ENCODE measurements at regions not wholly inside any gene's neighbourhood (a gene's known extent, or its start where the extent isn't known, plus 50 kb on each side); places are given as distances from the start of the nearest gene placed in this dataset.
"Not testable (repeated sequence)": the region's sequence is repeated elsewhere in the genome, so short reads cannot be mapped to it uniquely, and the experiment has no call there.

DNA sequence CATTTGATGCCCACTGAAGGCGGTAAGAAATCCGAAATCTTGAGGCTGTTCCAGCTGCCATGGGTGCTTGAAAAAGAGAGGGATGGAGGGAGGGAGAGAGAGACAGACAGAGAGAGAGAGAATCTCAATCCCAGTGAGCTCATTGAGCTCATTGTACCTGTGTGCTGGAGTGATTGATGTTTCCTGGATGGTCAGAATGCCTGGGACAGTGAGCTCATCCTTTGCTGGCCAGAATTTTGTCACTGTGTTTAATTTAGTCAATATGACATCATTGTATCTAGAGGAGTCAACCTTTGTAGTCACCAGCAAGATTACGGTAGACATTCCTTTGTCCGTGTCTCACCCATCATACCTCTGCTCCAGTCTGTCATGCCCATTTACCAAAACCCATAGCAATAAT lies 625.4 kb upstream of the POM121L12 start:
- H3K4me3 ChIP-seq (ENCODE audit: low read depth, low read length) = no peak overlapping the region

DNA sequence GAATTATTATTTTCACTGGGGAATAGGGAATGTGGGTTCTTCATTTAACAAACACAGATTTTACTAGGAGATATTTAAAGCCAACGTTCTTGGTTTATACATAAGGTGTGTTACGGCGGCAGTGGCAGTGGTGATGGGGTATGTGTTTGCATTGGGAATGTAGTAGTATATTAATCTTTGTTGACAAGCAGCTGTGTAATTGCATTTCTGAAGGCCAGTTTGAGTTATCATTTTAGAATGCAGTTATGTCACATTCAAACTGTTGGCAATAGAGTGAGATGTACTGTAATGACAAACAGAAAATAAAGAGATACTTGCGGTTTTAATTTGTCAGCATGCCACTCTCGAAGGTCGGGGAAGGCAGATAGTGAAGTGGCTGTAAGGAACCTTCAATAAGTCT lies 628.6 kb upstream of the POM121L12 start:
- no peak overlapping the region for H3K4me3 ChIP-seq (ENCODE audit: low read depth, low read length)

DNA sequence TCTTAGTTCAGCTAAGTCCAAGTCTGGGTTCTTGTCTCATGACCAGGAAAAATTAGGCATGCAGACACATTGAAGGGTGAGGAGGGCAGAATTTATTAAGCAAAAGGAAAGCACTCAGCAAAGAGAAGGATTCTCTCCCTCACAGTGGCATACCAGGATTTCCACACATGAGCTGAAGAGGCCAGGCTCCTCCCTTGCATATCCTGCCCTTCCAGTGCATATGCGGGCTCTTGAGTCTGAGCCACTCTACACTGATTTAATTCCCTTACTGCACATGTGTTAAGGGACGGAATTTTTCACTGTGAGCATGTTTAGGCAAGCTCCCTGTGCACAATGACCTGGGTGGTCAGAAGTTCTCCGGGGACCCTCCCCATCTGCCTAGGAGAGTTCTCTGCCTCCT lies 652.7 kb upstream of the POM121L12 start:
- H3K4me3 ChIP-seq (ENCODE audit: low read depth, low read length) = no peak overlapping the region

DNA sequence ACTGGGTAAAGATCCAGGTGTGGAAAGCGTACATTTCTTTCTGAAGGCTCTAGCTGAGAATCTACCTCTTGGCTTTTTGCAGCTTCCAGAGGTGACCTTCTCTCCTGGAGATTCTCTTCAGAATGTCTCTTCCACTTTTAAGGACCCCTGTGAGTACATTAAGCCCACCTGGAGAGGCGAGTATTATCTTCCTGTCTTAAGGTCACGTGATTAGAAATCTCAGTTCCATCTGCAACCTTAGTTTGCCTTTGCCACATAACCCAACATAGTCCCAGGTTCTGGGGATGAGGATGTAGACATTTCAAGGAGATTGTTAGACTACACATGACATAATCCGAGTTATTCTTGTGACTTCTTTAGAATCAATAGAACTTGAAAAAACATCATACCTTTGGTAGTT lies 665.5 kb upstream of the POM121L12 start:
- H3K4me3 ChIP-seq (ENCODE audit: low read depth, low read length) = no peak overlapping the region

DNA sequence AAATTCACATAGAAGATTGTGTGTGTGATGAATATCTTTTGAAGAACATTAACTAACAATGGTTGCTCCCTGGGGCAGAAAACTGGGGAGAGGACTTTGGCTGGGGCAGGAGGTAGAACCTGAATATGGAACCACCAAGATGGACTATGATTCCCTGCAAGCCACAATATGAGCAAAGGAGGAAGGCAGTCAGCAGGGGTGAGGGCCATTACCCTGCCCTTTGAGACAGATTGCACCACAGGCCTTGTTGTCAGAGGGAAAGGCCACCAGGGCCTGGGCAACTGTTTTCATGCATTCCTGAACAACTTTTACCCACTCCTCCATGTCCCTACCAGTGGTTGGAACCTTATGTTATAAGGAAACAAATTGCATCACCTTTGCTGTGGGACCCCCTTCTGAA lies 670.1 kb upstream of the POM121L12 start:
- no peak overlapping the region for H3K4me3 ChIP-seq (ENCODE audit: low read depth, low read length)

DNA sequence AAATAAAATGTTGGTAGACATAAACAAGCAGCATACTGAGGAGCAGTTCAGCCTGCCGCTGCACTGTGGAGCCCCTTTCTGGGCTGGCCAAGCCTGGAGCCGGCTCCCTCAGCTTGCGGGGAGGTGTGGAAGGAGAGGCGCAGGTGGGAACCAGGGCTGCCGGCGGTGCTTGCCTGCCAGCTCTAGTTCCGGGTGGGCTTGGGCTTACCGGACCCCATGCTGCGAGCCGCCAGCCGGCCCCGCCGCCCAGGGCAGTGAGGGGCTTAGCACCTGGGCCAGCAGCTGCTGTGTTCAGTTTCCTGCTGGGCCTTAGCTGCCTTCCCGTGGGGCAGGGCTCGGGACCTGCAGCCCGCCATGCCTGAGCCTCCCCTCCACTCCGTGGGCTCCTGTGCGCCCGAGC lies 672.9 kb upstream of the POM121L12 start:
- H3K4me3 ChIP-seq (ENCODE audit: low read depth, low read length) = no peak overlapping the region

DNA sequence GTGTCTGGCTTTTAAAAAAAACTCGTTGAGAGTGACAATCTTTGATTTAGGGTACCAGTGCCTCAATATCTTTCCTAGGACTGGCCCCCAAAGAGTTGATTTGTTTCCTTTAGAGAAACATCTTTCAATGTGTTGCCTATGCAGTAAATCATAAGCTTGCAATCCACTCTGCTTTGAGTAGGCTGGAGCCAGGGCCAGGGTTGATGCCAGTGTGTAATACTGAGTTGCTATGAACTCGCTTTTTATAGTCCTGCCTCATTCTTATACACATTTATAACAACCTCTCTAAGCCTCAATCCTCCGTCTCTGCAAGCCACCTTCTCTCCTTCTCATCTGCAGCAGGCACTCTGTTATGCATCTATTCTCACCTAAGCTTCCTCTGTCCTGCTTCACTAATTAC lies 674.9 kb upstream of the POM121L12 start:
- H3K4me3 ChIP-seq (ENCODE audit: low read depth, low read length) = no peak overlapping the region

DNA sequence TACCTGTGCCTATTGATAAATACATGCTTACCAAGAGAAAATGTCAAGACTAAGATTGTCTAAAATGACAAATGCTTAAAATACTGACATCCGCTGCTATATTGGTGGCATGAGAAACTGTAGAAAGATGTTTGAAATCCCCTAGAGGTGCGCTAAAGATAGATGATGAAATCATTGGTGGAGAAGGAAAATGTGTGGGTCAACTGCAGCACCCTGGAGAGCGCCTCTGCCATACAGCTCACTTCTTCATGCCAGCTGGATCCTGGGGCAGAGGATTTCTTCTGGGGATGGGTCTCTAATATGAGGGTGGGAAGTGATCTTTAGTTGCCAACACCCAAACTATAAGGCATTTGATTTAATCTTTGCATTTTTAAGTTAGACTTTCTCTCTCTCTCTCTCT lies 680.4 kb upstream of the POM121L12 start:
- H3K4me3 ChIP-seq (ENCODE audit: low read depth, low read length) = no peak overlapping the region

DNA sequence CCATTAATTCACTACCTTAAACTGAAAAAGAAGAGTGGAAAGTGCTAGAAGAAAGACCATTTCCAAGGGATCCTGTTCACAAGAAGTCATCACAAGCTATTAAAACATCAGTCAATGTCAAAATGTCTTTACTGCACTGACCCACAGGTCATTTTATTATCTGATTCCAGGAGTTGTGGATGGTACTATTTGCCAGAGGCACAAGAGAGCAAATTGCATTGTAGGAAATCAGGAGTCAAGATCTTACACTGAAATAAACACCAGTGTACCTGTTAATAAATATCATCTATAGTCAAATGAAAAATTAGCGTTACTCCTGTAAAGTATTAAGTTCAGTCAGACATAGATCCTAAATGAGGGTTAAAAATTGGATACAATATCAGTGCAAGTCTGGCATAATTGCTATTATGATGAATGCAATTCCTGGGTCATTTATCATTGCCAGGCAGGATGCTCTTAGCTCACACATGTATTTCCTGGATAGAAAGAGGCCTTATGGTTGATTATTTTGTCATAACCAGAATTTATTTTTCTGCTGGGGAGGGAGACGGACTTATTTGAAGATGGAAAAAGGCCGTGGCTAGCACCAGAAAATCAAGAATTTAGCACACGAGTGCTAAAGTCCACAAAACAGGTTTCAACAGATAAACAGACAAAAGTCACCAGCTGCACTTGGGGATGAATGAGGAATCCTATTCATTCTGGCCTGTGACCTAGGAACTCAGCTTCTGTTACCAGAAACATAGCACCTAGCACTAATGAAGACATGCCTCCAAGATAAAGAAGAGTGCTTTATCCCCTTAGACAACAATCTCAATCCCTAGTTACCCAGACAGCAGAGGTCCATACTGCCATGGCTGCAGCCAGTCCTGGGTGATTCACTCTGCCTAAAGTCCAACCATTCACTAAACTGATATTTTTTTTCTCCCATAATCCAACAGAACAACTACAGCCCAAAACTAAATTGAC lies 683.1 kb upstream of the POM121L12 start:
- H3K4me3 ChIP-seq (ENCODE audit: low read depth, low read length) = no peak overlapping the region

DNA sequence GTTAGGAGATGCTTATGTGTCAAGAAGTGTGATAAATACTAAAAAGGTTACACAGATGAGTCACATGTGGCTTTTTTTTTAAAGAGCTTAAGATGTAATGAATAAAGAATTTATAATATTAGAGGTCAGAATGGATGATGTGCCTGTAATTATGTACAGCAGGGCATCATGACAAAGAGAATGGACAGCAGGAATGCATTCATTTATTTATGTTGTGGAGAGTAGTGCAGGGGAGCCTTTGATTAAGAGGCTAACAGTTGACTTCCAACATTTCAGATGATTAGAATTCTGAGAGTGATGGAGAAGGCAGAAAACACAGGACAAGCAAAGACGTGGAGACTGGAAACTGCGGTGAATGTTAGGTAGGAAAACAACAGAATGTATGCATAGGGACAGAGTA lies 691.4 kb upstream of the POM121L12 start:
- H3K4me3 ChIP-seq (ENCODE audit: low read depth, low read length) = no peak overlapping the region

DNA sequence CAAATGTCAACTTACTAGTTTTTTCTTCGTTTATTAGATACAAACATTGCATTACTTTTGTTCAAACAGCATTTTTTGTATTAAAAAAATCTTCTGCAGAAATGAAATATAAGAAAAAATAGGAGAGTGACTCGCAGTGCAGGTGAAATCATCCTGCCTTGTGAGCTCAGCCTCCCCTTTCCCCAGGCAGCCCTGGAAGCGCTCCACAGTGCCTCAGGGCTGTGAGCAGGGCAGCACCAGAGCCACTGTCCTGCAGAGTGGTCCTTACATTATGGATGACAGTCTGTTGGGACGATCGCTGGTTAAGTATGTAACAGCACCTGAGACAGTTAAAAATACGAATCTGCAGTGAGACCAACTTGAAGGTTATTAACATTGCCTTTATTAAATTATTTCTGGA lies 695.4 kb upstream of the POM121L12 start:
- H3K4me3 ChIP-seq (ENCODE audit: low read depth, low read length) = no peak overlapping the region

DNA sequence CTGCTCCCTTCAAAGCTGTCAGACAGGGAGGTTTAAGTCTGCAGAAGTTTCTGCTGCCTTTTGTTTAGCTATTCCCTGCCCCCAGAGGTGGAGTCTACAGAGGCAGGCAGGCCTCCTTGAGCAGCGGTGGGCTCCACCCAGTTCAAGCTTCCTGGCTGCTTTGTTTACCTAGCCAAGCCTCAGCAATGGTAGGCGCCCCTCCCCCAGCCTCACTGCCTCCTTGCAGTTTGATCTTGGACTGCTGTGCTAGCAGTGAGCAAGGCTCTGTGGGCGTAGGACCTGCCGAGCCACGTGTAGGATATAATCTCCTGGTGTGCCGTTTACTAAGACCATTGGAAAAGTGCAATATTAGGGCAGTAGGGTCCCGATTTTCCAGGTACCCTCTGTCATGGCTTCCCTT lies 707.1 kb upstream of the POM121L12 start:
- not testable (repeated sequence) for H3K4me3 ChIP-seq (ENCODE audit: low read depth, low read length)

DNA sequence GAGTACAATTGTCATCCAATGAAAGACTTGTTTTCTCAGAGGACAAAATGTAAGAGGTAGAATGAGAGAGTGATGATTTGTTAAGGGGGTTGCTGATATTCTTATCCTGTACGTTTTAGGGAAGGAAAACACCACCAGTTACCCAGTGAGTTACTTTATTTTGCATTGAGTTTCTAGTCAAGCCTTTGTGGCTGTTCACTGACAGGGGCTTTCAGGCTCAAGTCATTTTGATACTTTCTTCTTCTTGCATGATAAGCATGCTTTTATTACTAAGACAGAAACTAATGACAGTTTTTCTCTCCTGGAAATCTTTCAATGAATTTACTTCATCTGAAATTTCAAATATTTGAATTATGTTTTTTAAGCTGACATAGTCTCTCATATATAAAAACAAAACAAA lies 710.2 kb upstream of the POM121L12 start:
- H3K4me3 ChIP-seq (ENCODE audit: low read depth, low read length) = no peak overlapping the region

DNA sequence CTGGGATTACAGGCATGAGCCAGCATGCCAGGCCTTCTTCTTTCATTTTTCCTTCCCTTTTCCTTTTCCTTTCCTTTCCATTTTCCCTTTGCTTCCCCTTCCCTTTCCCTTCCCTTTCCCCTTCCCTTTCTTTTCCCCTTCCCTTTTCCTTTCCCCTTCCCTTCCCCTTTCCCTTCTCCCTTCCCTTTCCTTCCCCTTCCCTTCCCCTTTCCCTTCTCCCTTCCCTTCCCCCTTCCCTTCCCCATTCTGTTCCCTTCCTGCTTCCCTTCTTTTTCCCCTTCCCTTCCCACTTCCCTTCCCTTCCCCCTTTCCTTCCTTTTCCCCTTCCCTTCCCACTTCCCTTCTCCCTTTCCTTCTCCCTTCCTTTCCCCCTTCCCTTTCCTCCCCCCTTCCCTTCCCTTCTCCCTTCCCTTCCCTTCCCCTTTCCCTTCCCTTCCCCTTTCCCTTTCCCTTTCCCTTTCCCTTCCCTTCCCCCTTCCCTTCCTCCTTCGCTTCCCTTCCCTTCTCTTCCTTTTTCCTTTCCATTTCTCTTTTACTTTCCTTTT lies 712.2 kb upstream of the POM121L12 start:
- no peak overlapping the region for H3K4me3 ChIP-seq (ENCODE audit: low read depth, low read length)

DNA sequence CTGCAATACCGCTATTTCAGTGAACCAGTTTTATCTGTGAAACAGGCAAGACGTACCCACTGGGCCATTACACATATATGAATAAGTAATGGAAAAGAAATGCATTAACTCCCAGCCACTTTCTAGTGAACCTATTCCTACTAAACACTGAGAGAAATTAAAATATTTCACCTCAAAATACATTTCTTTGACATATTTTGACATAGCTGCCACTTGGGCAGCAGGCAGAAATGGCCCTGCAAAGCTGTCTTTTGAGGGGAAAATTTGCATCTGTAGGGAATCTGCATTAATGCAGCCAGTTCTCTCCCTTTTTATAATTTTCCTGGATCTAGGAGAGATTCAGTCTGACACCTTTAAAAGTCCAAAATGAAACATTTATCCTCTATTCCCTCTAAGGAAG lies 714.8 kb upstream of the POM121L12 start:
- H3K4me3 ChIP-seq (ENCODE audit: low read depth, low read length) = no peak overlapping the region

DNA sequence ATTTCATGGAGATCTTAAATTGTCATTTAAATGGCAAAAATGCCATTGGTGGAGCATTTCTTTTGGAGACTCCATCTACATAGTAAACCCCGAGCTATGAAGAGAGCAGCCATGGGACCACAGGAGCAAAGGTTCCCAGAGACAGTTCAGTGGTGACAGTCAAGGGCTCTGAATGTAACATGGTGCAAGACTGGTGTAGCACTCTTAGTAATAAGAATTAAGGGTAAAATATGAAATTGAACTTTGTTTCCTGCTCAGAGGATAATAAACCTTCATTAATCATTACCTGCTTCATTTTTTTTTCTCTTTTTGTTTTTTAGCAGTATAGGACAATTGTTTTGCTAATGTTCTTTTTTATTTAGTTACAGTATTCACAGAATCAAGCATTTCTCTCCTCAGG lies 717.5 kb upstream of the POM121L12 start:
- H3K4me3 ChIP-seq (ENCODE audit: low read depth, low read length) = no peak overlapping the region

DNA sequence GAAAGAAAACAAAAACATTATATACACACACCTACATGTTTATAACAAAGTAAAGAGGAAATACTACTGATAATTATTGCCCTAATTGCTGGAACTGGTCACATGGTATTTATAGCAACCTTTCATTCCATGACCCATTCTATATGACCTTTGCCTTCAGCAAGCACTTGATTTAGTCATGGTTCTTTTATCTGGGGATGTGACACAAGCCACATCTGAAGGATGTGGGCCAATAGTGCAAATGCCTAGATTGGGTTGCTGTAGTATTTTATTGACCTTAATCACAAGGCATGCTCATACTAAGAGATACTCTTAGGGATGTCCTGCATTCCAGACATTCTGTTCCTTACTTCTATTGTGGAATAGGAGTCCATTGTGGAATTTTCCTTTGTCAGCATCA lies 723.5 kb upstream of the POM121L12 start:
- no peak overlapping the region for H3K4me3 ChIP-seq (ENCODE audit: low read depth, low read length)

DNA sequence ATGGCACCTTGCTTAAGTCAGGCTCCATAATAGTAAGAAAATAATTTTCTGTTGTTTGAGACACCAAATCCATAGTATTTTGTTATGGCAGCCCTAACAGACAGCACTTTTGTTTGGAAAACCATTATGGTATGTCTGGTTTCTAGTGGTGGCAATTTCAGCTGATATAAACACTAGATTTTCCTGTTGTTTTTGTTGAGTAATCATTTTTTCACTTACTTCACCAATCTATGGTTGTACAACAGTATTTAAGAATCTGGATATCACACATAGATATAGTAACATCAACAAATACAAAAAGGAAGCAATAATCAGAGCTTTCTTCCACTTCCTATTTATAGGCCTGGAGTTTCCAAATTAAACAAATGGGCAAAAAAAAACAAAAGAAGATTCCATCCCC lies 725.8 kb upstream of the POM121L12 start:
- no peak overlapping the region for H3K4me3 ChIP-seq (ENCODE audit: low read depth, low read length)

DNA sequence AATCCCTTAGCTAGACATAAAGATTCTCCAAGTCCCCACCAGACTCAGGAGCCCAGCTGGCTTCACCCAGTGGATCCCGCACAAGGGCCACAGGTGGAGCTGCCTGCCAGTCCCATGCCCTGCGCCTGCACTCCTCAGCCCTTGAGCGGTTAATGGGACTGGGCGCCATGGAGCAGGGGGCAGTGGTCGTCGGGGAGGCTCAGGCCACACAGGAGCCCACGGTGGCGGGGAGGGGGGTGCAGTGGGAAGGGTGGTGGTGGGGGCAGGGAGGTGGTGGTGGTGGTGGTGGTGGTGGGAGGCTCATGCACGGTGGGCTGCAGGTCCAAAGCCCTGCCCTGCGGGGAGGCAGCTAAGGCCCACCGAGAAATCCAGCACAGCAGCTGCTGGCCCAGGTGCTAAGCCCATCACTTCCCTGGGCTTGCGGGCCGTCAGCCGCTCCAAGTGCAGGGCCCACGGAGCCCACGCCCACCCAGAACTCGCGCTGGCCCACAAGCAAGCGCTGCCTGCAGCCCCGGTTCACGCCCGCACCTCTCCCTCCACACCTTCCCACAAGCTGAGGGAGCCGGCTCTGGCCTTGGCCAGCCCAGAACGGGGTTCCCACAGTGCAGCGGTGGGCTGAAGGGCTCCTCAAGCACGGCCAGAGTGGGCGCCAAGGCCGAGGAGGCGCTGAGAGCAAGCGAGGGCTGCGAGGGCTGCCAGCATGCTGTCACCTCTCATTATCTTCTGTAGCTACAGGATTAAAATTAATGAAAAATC lies 732.5 kb upstream of the POM121L12 start:
- no peak overlapping the region for H3K4me3 ChIP-seq (ENCODE audit: low read depth, low read length)

DNA sequence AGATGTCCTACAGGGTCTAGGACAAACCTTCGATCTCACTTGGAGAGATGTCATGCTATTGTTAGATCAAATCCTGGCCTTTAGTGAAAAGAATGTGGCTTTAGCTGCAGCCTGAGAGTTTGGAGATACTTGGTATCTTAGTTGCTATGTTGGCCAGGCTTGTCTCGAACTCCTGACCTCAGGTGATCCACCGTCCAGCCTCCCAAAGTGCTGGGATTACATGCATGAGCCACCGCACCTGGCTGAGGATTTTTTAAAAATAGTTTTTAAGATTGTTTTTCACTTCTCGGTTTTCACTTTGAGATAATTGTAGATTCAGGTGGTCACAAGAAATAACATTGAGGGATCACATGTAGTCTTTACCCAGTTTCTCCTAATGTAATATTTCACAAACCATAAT lies 738.3 kb upstream of the POM121L12 start:
- H3K4me3 ChIP-seq (ENCODE audit: low read depth, low read length) = no peak overlapping the region

DNA sequence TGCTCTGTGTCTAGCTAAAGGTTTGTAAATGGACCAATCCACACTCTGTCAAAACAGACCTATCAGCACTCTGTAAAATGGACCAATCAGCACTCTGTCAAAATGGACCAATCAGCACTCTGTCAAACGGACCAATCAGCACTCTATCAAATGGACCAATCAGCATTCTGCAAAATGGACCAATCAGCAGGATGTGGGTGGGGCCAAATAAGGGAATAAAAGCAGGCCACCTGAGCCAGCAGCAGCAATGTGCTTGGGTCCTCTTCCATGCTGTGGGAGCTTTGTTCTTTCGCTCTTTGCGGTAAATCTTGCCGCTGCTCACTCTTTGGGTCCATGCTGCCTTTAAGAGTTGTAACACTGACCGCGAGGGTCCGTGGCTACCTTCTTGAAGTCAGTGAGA lies 740.5 kb upstream of the POM121L12 start:
- no peak overlapping the region for H3K4me3 ChIP-seq (ENCODE audit: low read depth, low read length)

DNA sequence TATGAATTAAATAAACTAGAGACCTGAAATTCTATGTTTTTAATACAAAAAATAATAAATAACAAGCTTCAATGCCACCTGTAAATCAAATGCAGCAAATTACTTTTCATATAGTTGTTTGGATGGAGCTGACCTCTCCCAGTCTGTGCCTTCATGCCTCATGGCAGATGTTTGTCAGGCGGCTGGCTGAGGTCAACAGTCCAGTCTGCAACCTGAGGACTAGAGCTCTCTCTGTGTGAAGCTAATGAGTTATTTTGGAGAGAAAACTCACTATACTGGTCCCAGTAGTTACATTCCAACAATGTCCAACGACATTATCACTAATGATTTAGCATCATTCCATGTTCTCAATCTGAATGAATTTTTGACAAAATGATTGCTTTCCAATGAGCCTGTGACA lies 746.2 kb upstream of the POM121L12 start:
- no peak overlapping the region for H3K4me3 ChIP-seq (ENCODE audit: low read depth, low read length)

Data from iPS-11a (cell line).